ENCODE measurements at regions not wholly inside any gene's neighbourhood (a gene's known extent, or its start where the extent isn't known, plus 50 kb on each side); places are given as distances from the start of the nearest gene placed in this dataset.

DNA sequence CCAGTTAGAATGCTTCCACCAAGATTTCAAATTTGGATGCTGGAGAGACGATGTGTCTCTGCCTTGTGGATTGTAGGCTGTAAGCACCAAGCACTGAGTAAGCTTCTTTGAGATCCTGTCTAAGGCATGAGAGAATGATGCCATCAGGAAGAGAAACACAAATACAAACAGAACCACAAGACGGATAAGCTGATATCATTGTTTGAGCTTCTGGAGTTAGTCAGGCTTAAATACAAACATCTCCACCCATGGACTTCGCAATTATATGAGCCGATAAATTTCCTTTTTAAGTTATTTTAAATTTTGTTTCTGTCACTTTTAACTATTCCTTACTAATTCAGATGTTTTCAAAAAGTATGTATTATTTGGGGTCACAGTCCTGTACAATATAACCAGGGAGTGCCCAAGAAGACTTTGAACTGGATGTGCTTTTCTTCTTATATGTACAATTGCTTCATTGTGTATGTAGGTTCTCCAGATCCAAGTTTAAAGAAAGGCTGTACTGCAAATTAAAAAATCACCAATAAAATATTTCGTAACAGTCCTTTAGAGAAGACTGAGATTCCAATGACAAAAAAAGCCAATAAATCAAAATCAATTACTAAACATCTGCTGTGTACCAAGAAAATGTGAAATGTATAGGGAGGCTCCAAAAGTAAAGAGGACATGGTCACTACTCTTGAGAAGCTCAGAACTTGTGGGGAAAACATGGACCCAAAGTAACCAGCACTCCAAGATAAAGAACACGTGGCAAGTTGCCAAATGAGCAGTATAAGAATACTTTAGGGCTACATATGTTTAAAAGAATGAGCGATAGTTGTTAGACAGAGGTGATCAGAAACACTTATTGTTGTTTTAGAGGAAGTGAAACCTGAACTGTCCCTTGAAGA lies 274.1 kb downstream of the ADAMTS20 start:
- ChIA-PET CTCF (interaction anchor here (1.0 to 2.7 kb wide), 6 partner anchors 16 to 797 kb away, joined by 3 to 10 read pairs (median 4); no protein-coding TSS in a partner anchor), POLR2A (no interaction called here), SMC1A (ENCODE audit: uncharacterized antibody, unreplicated experiment) (interaction anchor here (0.6 to 1.4 kb wide), 7 partner anchors 16 to 806 kb away, joined by 3 to 5 read pairs (median 3); no protein-coding TSS in a partner anchor), RAD21 (ENCODE audit: unreplicated experiment) (interaction anchor here (1.7 kb wide), 1 partner anchor 68 kb away, joined by 10 read pairs; no protein-coding TSS in a partner anchor)
- no peaks in the 10 kb centered on the region for H3K36me3 ChIP-seq (ENCODE audit: control insufficient read depth in 2 of 2, insufficient read depth in 2 of 2, low read length in 1 of 2)
- 38% methylated on average over 7 of the region's 7 CpGs for WGBS (ENCODE audit: insufficient coverage, insufficient replicate concordance, low lambda C conversion rate, missing lambda C conversion rate)
- no peaks in the 10 kb centered on the region for H3K79me2 ChIP-seq (ENCODE audit: control insufficient read depth, insufficient read depth, low read length)
- H3K27me3 ChIP-seq (replicated peaks in 1 of 2; ENCODE audit: control insufficient read depth in 2 of 2, insufficient read depth in 2 of 2, low read length in 1 of 2): no peaks in the 10 kb centered on the region
- H3K27ac ChIP-seq (ENCODE audit: control insufficient read depth, insufficient read depth): no peak overlapping the region
- no peak overlapping the region for H3K9ac ChIP-seq (ENCODE audit: control insufficient read depth, insufficient read depth, low read length)
- H3K9me3 ChIP-seq (replicated peaks; ENCODE audit: control insufficient read depth, insufficient read depth, low read length): no peaks in the 10 kb centered on the region
- no peaks in the 10 kb centered on the region for H4K20me1 ChIP-seq (ENCODE audit: control insufficient read depth, insufficient read depth)
- DNase-seq (ENCODE audit: low read depth, low spot score) (peak; percentile 40), ATAC-seq (peak; percentile 92), FAIRE-seq (peak; percentile 89)
- H3K4me1 ChIP-seq (ENCODE audit: control insufficient read depth, insufficient read depth, low read length): peaks cover 3% of the 10 kb centered on the region; the same call in 1 of the 2 replicates
- H3K4me3 ChIP-seq: no peak overlapping the region
- intact Hi-C loops (cut with micrococcal nuclease; ENCODE audit: unreplicated experiment): loop anchor here (2.0 to 5.0 kb wide), 2 partner anchors 59 to 67 kb away; no protein-coding TSS in a partner anchor
- H3K4me2 ChIP-seq (ENCODE audit: control insufficient read depth, insufficient read depth): peak overlapping the region; percentile 13; the same call in 1 of the 2 replicates
- BruUV-seq (replicated peaks): no TSS peak
- no peak overlapping the region; the same call in 1 of the 2 replicates for H2AFZ ChIP-seq (ENCODE audit: control insufficient read depth, low read depth, low read length)
- in situ Hi-C loops (cut with MboI): loop anchor here (10.0 kb wide), 1 partner anchor 793 kb away; no protein-coding TSS in a partner anchor
- TF ChIP-seq, protein P1, sequence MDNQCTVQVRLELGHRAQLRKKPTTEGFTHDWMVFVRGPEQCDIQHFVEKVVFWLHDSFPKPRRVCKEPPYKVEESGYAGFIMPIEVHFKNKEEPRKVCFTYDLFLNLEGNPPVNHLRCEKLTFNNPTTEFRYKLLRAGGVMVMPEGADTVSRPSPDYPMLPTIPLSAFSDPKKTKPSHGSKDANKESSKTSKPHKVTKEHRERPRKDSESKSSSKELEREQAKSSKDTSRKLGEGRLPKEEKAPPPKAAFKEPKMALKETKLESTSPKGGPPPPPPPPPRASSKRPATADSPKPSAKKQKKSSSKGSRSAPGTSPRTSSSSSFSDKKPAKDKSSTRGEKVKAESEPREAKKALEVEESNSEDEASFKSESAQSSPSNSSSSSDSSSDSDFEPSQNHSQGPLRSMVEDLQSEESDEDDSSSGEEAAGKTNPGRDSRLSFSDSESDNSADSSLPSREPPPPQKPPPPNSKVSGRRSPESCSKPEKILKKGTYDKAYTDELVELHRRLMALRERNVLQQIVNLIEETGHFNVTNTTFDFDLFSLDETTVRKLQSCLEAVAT (IDR thresholded peaks at IDR 0.05): peak; percentile 49; the same call in 1 of the 2 replicates
- TF ChIP-seq SPI1 (IDR thresholded peaks at IDR 0.05; ENCODE audit: borderline replicate concordance, insufficient read depth, low read depth, low read length) (peak; percentile 97), IKZF2 (IDR thresholded peaks at IDR 0.05) (peak; percentile 92 to 94), CBX5 (IDR thresholded peaks at IDR 0.05; ENCODE audit: low read depth) (0 out of 2 replicates have a peak, but pooled peaks have one; percentile 42), HDAC2 (IDR thresholded peaks at IDR 0.05) (no peak), CBX3 (IDR thresholded peaks at IDR 0.05; ENCODE audit: borderline replicate concordance, low read depth) (no peak), BCL11A (IDR thresholded peaks at IDR 0.05; ENCODE audit: low read depth, low read length) (peak; percentile 77; the same call in 1 of the 2 replicates), MTA2 (IDR thresholded peaks at IDR 0.05; ENCODE audit: low read depth) (peak; percentile 90), EP300 (IDR thresholded peaks at IDR 0.05; ENCODE audit: borderline replicate concordance in 1 of 2, control insufficient read depth in 1 of 2, low read depth in 2 of 2, low read length in 2 of 2) (peak; percentile 83 to 94; a peak in 3 of 4 replicates), CHD2 (IDR thresholded peaks at IDR 0.05; ENCODE audit: borderline replicate concordance, low read depth, low read length) (no peak), IKZF1 (conservative IDR thresholded peaks at IDR 0.05) (peak; percentile 82), BHLHE40 (IDR thresholded peaks at IDR 0.05; ENCODE audit: borderline replicate concordance in 1 of 2, low read depth in 2 of 2, low read length in 1 of 2) (peak in 1 of 2 experiments; percentile 37; a peak in 1 of 4 replicates)
- TF ChIP-seq, protein P2, sequence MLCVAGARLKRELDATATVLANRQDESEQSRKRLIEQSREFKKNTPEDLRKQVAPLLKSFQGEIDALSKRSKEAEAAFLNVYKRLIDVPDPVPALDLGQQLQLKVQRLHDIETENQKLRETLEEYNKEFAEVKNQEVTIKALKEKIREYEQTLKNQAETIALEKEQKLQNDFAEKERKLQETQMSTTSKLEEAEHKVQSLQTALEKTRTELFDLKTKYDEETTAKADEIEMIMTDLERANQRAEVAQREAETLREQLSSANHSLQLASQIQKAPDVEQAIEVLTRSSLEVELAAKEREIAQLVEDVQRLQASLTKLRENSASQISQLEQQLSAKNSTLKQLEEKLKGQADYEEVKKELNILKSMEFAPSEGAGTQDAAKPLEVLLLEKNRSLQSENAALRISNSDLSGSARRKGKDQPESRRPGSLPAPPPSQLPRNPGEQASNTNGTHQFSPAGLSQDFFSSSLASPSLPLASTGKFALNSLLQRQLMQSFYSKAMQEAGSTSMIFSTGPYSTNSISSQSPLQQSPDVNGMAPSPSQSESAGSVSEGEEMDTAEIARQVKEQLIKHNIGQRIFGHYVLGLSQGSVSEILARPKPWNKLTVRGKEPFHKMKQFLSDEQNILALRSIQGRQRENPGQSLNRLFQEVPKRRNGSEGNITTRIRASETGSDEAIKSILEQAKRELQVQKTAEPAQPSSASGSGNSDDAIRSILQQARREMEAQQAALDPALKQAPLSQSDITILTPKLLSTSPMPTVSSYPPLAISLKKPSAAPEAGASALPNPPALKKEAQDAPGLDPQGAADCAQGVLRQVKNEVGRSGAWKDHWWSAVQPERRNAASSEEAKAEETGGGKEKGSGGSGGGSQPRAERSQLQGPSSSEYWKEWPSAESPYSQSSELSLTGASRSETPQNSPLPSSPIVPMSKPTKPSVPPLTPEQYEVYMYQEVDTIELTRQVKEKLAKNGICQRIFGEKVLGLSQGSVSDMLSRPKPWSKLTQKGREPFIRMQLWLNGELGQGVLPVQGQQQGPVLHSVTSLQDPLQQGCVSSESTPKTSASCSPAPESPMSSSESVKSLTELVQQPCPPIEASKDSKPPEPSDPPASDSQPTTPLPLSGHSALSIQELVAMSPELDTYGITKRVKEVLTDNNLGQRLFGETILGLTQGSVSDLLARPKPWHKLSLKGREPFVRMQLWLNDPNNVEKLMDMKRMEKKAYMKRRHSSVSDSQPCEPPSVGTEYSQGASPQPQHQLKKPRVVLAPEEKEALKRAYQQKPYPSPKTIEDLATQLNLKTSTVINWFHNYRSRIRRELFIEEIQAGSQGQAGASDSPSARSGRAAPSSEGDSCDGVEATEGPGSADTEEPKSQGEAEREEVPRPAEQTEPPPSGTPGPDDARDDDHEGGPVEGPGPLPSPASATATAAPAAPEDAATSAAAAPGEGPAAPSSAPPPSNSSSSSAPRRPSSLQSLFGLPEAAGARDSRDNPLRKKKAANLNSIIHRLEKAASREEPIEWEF (IDR thresholded peaks at IDR 0.05; ENCODE audit: insufficient replicate concordance, low read depth, low read length): peak; percentile 83
- TF ChIP-seq, protein P3, sequence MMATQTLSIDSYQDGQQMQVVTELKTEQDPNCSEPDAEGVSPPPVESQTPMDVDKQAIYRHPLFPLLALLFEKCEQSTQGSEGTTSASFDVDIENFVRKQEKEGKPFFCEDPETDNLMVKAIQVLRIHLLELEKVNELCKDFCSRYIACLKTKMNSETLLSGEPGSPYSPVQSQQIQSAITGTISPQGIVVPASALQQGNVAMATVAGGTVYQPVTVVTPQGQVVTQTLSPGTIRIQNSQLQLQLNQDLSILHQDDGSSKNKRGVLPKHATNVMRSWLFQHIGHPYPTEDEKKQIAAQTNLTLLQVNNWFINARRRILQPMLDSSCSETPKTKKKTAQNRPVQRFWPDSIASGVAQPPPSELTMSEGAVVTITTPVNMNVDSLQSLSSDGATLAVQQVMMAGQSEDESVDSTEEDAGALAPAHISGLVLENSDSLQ (IDR thresholded peaks at IDR 0.05): peak; percentile 25; the same call in 1 of the 2 replicates

Data from GM12878 (cell line).